Gastrocnemius medialis (tissue), 4 donors: ENCODE measurements at regions not wholly inside any gene's neighbourhood (a gene's known extent, or its start where the extent isn't known, plus 50 kb on each side); places are given as distances from the start of the nearest gene placed in this dataset.

Experiments
- CTCF ChIP-seq, 5 experiments: fragments of 450-650 bp in 3 of 5; fragments of 200-600 bp in 2 of 5; sonication (generic) in 2 of 5; IDR thresholded peaks in 4 of 5; conservative IDR thresholded peaks in 1 of 5; 1 replicate in 4 of 5; 2 replicates in 1 of 5; pipeline ENCODE4 v1.5.1; 2016 to 2019; ENCODE audit warnings: antibody characterized with exemption in 5 of 5, mild to moderate bottlenecking in 3 of 5, moderate library complexity in 3 of 5
- POLR2A ChIP-seq, 2 donors: fragments of 450-650 bp; IDR thresholded peaks; one replicate each; pipeline ENCODE4 v1.6.1; 2017; ENCODE audit warnings: antibody characterized with exemption in 2 of 2, mild to moderate bottlenecking in 2 of 2, moderate library complexity in 2 of 2

DNA sequence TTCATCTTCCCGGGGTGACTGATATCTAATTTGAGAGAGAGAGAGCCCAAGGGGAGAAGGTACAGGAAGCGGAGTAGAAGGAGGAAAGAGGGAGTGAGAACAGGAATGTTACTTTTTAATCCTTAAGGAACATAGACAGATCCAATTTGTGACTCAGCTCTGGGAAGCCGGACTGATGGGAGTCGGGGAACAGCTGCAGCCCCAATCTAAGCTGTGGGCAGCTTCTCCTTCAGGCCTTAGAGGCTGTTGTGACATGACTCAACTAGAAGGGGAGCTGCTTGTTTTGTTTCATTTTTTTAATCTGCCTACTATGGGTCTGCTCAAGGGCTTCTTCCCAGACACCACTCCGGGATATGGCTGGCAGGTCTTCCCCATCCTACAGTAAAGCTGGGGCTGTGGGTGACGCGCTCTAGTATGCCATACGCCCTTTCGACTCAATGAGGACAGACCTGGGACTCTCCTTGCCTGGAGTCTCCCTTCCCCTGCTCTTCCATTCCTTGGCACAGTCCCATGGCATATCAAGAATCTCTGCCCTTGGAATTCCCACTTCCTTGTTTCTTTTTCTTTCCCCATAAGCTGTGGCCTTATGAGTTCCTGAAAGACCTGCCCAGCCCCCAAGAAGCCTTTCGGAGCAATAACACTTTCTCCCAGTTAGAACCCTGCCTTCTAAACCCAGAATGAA is 103.3 kb upstream of the AKIP1 start:
- no peak for TF ChIP-seq CTCF (IDR thresholded peaks at IDR 0.05 in 4 of 5, conservative IDR thresholded peaks at IDR 0.05 in 1 of 5)
- TF ChIP-seq POLR2A (IDR thresholded peaks at IDR 0.05) = no peak
